Stomach (tissue), 8 donors: ENCODE measurements at regions not wholly inside any gene's neighbourhood (a gene's known extent, or its start where the extent isn't known, plus 50 kb on each side); places are given as distances from the start of the nearest gene placed in this dataset.

ENCODE experiments used
- DNase-seq, 2 donors: peaks; one replicate each; pipeline versions ENCODE4 v3.0.0 to v3.0.0-alpha.2; 2013 to 2019
- H3K27ac ChIP-seq, 5 donors: fragments of 200-600 bp in 4 of 5; sonication (generic) in 4 of 5; one replicate each; pipeline ENCODE4 v1.5.1; 2013 to 2019; ENCODE audit warnings: mild to moderate bottlenecking in 1 of 5, moderate library complexity in 1 of 5
- H3K27me3 ChIP-seq, 3 donors: fragments of 200-600 bp; sonication (generic); one replicate each; pipeline ENCODE4 v1.5.1; 2017 to 2019; ENCODE audit warnings: mixed run types in 1 of 3
- H3K36me3 ChIP-seq, 4 donors: fragments of 200-600 bp; sonication (generic); 1 replicate in 3 of 4; 2 replicates in 1 of 4; pipeline ENCODE4 v1.5.1; 2016 to 2019
- H3K4me1 ChIP-seq, 4 donors: fragments of 200-600 bp; sonication (generic); one replicate each; pipeline ENCODE4 v1.5.1; 2016 to 2019
- H3K4me3 ChIP-seq, 4 donors: fragments of 200-600 bp; sonication (generic) in 3 of 4; one replicate each; pipeline ENCODE4 v1.5.1; 2016 to 2019; ENCODE audit warnings: mild to moderate bottlenecking in 1 of 4
- H3K9me3 ChIP-seq, 4 donors: fragments of 200-600 bp; sonication (generic); one replicate each; pipeline ENCODE4 v1.5.1; 2016 to 2019
- EP300 ChIP-seq: sonication (generic); formaldehyde crosslinking; IDR thresholded peaks from one replicate; pipeline ENCODE4 v1.6.1; 2017; ENCODE audit warnings: antibody characterized with exemption
- POLR2A ChIP-seq, 4 donors: fragments of 450-650 bp; IDR thresholded peaks; one replicate each; pipeline ENCODE4 v1.6.1; 2016; ENCODE audit warnings: antibody characterized with exemption in 4 of 4, control low read depth in 2 of 4, mild to moderate bottlenecking in 1 of 4, moderate library complexity in 1 of 4
- POLR2AphosphoS5 ChIP-seq, 3 donors: sonication (generic); formaldehyde crosslinking; IDR thresholded peaks; one replicate each; pipeline ENCODE4 v1.6.1; 2016; ENCODE audit warnings: antibody characterized with exemption in 3 of 3
- WGBS, 5 donors: extraction: QIAGEN DNeasy Blood & Tissue Kit in 3 of 5; methylation state at CpG; one replicate each; pipeline versions ENCODE4 v1.1.5 to v1.1.7; 2013 to 2018; 5-methylcytosine and 5-hydroxymethylcytosine counted together
- intact Hi-C: fragments of 100-400 bp; cut with DNase I; formaldehyde crosslinking; loops from one replicate; pipeline ENCODE4 v1.15.1; 2023; ENCODE audit warnings: low total_unique reads
- TF ChIP-seq, protein P1 (sequence below), 7 experiments: fragments of 450-650 bp in 4 of 7; fragments of 200-600 bp in 3 of 7; sonication (generic) in 3 of 7; IDR thresholded peaks; one replicate each; pipeline ENCODE4 v1.5.1; 2016 to 2019; ENCODE audit warnings: antibody characterized with exemption in 7 of 7, control low read depth in 2 of 7, mild to moderate bottlenecking in 1 of 7
- donor health status: healthy with polysubstance abuse.
- donor health status: Bipolar disorder and iron deficiency.
- donor health status: healthy.

DNA sequence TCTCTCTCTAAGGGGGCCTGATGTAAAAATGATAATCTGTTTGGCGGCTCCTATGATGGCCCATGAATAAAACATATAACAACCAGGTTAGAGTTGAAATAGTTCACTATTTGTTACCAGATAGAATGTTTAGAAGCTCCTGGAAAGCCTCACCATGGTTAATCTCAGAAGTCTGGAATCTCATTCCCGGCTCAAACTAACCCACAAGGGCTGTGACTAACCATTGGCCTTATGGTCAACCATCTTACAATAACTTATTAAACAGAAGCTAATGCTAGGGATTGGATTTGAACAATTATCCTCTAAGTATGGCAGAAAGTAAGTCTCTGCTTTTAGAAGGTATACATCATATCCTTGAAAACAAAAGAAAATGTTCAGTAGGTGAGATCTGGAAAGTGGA lies 134.1 kb upstream of the ADGRL2 start:
- Histone ChIP-seq H3K4me3 (no peak overlapping the region), H3K27me3 (no peaks in the 10 kb centered on the region), H3K4me1 (peaks cover 0 to 15% (median 8%) of the 10 kb centered on the region in 4 donors), H3K36me3 (no peaks in the 10 kb centered on the region), H3K27ac (no peak overlapping the region), H3K9me3 (no peaks in the 10 kb centered on the region)
- TF ChIP-seq EP300 (no peak), POLR2A (IDR thresholded peaks at IDR 0.05) (no peak), POLR2AphosphoS5 (IDR thresholded peaks at IDR 0.05) (no peak)
- TF ChIP-seq, protein P1, sequence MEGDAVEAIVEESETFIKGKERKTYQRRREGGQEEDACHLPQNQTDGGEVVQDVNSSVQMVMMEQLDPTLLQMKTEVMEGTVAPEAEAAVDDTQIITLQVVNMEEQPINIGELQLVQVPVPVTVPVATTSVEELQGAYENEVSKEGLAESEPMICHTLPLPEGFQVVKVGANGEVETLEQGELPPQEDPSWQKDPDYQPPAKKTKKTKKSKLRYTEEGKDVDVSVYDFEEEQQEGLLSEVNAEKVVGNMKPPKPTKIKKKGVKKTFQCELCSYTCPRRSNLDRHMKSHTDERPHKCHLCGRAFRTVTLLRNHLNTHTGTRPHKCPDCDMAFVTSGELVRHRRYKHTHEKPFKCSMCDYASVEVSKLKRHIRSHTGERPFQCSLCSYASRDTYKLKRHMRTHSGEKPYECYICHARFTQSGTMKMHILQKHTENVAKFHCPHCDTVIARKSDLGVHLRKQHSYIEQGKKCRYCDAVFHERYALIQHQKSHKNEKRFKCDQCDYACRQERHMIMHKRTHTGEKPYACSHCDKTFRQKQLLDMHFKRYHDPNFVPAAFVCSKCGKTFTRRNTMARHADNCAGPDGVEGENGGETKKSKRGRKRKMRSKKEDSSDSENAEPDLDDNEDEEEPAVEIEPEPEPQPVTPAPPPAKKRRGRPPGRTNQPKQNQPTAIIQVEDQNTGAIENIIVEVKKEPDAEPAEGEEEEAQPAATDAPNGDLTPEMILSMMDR (IDR thresholded peaks at IDR 0.05): no peak
- no peak for DNase-seq
- intact Hi-C loops: no loop called here
- WGBS, 5 donors: 84 to 94% (median 88%) methylated on average over 2 of the region's 2 CpGs

DNA sequence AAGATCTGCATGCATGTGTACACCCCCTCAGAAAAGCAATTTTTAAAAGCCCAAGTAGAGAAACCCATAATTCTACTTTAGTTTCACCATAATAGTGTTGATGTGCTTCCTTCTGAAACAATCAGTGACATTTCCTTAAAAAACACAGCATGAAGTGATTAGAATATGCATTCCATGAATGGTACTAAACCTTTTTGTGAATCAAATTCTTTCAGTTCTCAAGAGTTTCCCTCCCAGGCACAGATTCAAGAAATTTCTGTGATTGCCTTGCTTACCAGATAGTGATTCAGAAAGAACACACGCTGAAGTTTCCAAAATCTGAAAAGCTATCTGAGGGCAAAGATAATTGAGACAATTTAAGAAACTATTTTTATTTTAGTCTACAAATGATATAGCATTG lies 136.4 kb upstream of the ADGRL2 start:
- Histone ChIP-seq H3K27ac (no peak overlapping the region), H3K36me3 (no peaks in the 10 kb centered on the region), H3K27me3 (no peaks in the 10 kb centered on the region), H3K4me3 (no peak overlapping the region), H3K9me3 (no peaks in the 10 kb centered on the region), H3K4me1 (no peaks in the 10 kb centered on the region)
- intact Hi-C loops: no loop called here
- DNase-seq: no peak
- TF ChIP-seq EP300 (no peak), POLR2A (IDR thresholded peaks at IDR 0.05) (no peak), POLR2AphosphoS5 (IDR thresholded peaks at IDR 0.05) (no peak)
- TF ChIP-seq, protein P1 (IDR thresholded peaks at IDR 0.05): no peak
- WGBS, 5 donors: 58 to 81% (median 67%) methylated on average over 1 of the region's 1 CpG

DNA sequence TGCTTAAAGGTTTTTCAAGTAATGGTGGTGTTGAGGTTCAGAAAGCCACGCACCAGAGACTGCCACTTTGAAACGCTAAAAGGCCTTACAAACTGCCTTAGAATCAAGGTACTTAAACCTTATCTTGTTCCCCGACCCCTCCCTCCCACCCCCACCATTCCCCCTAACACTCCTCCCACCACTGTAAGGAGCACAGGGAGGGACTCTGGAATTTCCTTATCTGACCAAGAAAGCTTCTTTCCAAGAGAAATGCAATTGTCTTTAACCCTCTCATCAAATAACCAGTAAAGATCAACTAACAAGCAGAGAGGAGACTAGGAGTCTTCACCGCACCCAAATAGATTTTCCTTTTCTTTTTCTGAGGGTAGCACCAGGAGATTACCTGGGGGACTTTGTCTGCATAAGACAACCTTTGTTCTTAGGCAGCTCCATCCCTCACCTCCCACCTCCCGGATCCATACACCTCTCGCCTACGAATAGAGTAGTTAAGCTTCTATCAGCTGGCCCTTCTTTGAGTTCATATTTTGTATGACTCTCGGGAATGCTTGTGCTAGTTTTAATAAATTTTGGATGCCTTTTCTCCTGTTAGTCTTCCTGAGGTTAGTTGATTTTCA lies 137.7 kb upstream of the ADGRL2 start:
- 77 to 84% (median 81%) methylated on average over 8 of the region's 8 CpGs for WGBS, 5 donors
- no peak overlapping the region for H3K4me3 ChIP-seq
- H3K27ac ChIP-seq: no peak overlapping the region
- no peaks in the 10 kb centered on the region for H3K27me3 ChIP-seq
- no peak for DNase-seq
- intact Hi-C loops: no loop called here
- H3K36me3 ChIP-seq: no peaks in the 10 kb centered on the region
- TF ChIP-seq, protein P1 (IDR thresholded peaks at IDR 0.05): no peak
- TF ChIP-seq POLR2AphosphoS5 (IDR thresholded peaks at IDR 0.05): no peak
- no peak for TF ChIP-seq POLR2A (IDR thresholded peaks at IDR 0.05)
- no peak for TF ChIP-seq EP300
- no peaks in the 10 kb centered on the region for H3K4me1 ChIP-seq
- H3K9me3 ChIP-seq: no peaks in the 10 kb centered on the region

DNA sequence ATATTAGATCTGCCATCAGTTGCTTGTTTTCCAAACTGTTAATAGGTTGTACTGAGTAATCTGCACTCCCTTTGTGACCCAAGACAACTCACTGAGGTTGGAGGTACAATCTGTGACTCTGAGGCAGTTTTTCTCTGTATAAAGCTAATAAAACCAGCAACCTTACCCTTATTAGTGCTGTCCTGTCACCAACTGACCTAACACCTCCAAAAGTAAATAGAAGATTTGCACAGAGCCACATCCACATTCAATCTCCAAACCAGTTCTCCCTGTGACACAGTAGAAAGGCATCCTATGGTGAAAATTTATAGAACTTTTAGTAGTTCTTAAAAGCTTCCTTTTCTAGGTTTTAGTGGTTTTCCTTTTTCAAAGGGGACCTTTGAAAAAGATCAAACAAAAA lies 140.4 kb upstream of the ADGRL2 start:
- no peaks in the 10 kb centered on the region for H3K4me1 ChIP-seq
- TF ChIP-seq POLR2AphosphoS5 (IDR thresholded peaks at IDR 0.05) (no peak), POLR2A (IDR thresholded peaks at IDR 0.05) (no peak), EP300 (no peak)
- TF ChIP-seq, protein P1 (IDR thresholded peaks at IDR 0.05): no peak
- intact Hi-C loops: no loop called here

More for the DNA sequence above, 140.4 kb upstream of the ADGRL2 start:
- no peak overlapping the region for H3K27ac ChIP-seq
- no peaks in the 10 kb centered on the region for H3K9me3 ChIP-seq
- H3K27me3 ChIP-seq: no peaks in the 10 kb centered on the region
- no peak overlapping the region for H3K4me3 ChIP-seq
- DNase-seq: no peak
- H3K36me3 ChIP-seq: no peaks in the 10 kb centered on the region
